ENCODE measurements at regions not wholly inside any gene's neighbourhood (a gene's known extent, or its start where the extent isn't known, plus 50 kb on each side); places are given as distances from the start of the nearest gene placed in this dataset.

GRCh38 chr1:102234753-102235359 is 238.1 kb upstream of the OLFM3 start:
- TF ChIP-seq RAD21 (IDR thresholded peaks at IDR 0.05; ENCODE audit: low read depth), result no peak
- no peak for TF ChIP-seq FOXM1 (IDR thresholded peaks at IDR 0.05; ENCODE audit: borderline replicate concordance, low read depth)
- TF ChIP-seq CEBPB (IDR thresholded peaks at IDR 0.05), result no peak
- no peak for TF ChIP-seq TEAD4 (IDR thresholded peaks at IDR 0.05)
- TF ChIP-seq TCF12 (IDR thresholded peaks at IDR 0.05; ENCODE audit: low read depth), result no peak
- TF ChIP-seq, protein P1, sequence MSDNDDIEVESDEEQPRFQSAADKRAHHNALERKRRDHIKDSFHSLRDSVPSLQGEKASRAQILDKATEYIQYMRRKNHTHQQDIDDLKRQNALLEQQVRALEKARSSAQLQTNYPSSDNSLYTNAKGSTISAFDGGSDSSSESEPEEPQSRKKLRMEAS (IDR thresholded peaks at IDR 0.05), result no peak
- no peak for TF ChIP-seq USF1 (IDR thresholded peaks at IDR 0.05)
- no peak for TF ChIP-seq EP300 (IDR thresholded peaks at IDR 0.05; ENCODE audit: borderline replicate concordance)
- TF ChIP-seq EGR1 (IDR thresholded peaks at IDR 0.05), result no peak
- no peak for TF ChIP-seq ZBTB7A (IDR thresholded peaks at IDR 0.05; ENCODE audit: low read depth)
- no peak for TF ChIP-seq YY1 (IDR thresholded peaks at IDR 0.05; ENCODE audit: low read depth)
- no peak for TF ChIP-seq CREB1 (IDR thresholded peaks at IDR 0.05; ENCODE audit: low read depth)

DNA sequence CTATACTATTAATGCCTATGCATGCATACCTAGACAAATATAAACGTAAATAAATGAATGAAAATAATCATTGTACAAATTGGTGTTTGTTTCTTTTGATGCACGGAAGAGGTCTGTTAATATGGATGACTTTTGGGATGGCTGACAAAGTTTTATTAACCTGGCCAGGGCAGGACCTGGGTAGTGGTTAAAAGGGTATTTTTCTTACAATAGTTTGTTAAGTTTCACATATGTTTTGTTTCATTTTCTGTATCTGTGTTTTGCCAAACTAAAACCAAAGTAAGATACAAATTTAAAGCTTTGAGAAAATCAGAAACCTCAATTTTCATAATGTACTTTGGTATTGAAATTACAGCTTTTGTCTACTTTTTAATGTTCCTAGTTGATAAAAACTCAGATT is 222.7 kb upstream of the OLFM3 start:
- TF ChIP-seq ZBTB7A (IDR thresholded peaks at IDR 0.05; ENCODE audit: low read depth) (no peak), EP300 (IDR thresholded peaks at IDR 0.05; ENCODE audit: borderline replicate concordance) (no peak), CEBPB (IDR thresholded peaks at IDR 0.05) (no peak), CREB1 (IDR thresholded peaks at IDR 0.05; ENCODE audit: low read depth) (no peak), TEAD4 (IDR thresholded peaks at IDR 0.05) (no peak), REST (IDR thresholded peaks at IDR 0.05; ENCODE audit: low read depth) (no peak), NFIC (IDR thresholded peaks at IDR 0.05) (no peak), YY1 (IDR thresholded peaks at IDR 0.05; ENCODE audit: low read depth) (no peak), USF1 (IDR thresholded peaks at IDR 0.05) (no peak), FOXM1 (IDR thresholded peaks at IDR 0.05; ENCODE audit: borderline replicate concordance, low read depth) (no peak), TAF1 (IDR thresholded peaks at IDR 0.05; ENCODE audit: low read depth) (no peak), TCF12 (IDR thresholded peaks at IDR 0.05; ENCODE audit: low read depth) (no peak)
- TF ChIP-seq, protein P1 (IDR thresholded peaks at IDR 0.05), result no peak

DNA sequence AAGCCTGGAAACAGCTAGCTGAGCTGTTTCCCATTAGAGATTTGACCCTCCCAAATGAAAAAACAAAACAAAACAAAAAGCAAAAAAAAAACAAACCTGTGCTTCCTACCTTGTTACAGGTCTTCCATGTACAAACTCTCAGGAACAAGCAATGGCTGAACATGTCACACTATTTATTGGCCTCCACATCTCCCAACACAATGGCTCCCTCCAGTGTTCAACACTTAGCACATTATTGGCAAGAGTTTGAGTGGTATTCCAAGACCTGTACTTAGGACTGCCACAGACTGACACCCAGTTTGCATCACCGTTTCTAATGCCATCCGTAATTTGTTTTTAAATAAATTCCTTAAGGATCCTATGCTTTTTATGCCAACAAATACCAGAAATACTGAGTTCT is 195.0 kb upstream of the OLFM3 start:
- no peak for TF ChIP-seq TCF12 (IDR thresholded peaks at IDR 0.05; ENCODE audit: low read depth)
- TF ChIP-seq YY1 (IDR thresholded peaks at IDR 0.05; ENCODE audit: low read depth), result 0 out of 2 replicates have a peak, but pooled peaks have one; percentile 24
- peak; percentile 91 for TF ChIP-seq RAD21 (IDR thresholded peaks at IDR 0.05; ENCODE audit: low read depth)
- TF ChIP-seq, protein P1 (IDR thresholded peaks at IDR 0.05), result no peak
- TF ChIP-seq ZBTB7A (IDR thresholded peaks at IDR 0.05; ENCODE audit: low read depth), result no peak

DNA sequence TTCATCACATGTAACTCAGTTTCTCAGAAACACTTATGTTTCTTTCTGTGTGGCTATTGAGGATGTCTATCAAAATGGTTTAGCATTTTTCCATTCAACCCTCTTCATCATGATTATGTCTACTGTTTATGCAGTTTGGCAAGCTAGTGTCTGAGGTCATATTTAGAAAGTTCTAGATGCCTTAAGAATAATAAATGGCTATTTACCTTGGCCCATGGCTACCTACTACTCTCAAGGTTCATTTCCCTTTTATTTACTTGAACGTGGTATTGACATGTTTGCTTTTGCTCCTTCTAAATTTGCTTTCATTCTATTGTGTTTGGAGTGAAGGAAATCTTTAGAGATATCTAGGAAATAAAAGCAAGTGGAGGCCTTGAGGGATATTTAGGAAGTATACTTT is 193.7 kb upstream of the OLFM3 start:
- no peak for TF ChIP-seq YY1 (IDR thresholded peaks at IDR 0.05; ENCODE audit: low read depth)
- no peak for TF ChIP-seq EP300 (IDR thresholded peaks at IDR 0.05; ENCODE audit: borderline replicate concordance)
- no peak for TF ChIP-seq TCF12 (IDR thresholded peaks at IDR 0.05; ENCODE audit: low read depth)
- TF ChIP-seq, protein P1 (IDR thresholded peaks at IDR 0.05), result no peak
- no peak for TF ChIP-seq REST (IDR thresholded peaks at IDR 0.05; ENCODE audit: low read depth)
- TF ChIP-seq ZBTB7A (IDR thresholded peaks at IDR 0.05; ENCODE audit: low read depth), result no peak
- TF ChIP-seq RAD21 (IDR thresholded peaks at IDR 0.05; ENCODE audit: low read depth), result no peak
- TF ChIP-seq FOXM1 (IDR thresholded peaks at IDR 0.05; ENCODE audit: borderline replicate concordance, low read depth), result no peak
- no peak for TF ChIP-seq TAF1 (IDR thresholded peaks at IDR 0.05; ENCODE audit: low read depth)
- no peak for TF ChIP-seq TEAD4 (IDR thresholded peaks at IDR 0.05)
- no peak for TF ChIP-seq EGR1 (IDR thresholded peaks at IDR 0.05)
- no peak for TF ChIP-seq USF1 (IDR thresholded peaks at IDR 0.05)
- no peak for TF ChIP-seq CREB1 (IDR thresholded peaks at IDR 0.05; ENCODE audit: low read depth)
- TF ChIP-seq CEBPB (IDR thresholded peaks at IDR 0.05), result no peak
- no peak for TF ChIP-seq NFIC (IDR thresholded peaks at IDR 0.05)

DNA sequence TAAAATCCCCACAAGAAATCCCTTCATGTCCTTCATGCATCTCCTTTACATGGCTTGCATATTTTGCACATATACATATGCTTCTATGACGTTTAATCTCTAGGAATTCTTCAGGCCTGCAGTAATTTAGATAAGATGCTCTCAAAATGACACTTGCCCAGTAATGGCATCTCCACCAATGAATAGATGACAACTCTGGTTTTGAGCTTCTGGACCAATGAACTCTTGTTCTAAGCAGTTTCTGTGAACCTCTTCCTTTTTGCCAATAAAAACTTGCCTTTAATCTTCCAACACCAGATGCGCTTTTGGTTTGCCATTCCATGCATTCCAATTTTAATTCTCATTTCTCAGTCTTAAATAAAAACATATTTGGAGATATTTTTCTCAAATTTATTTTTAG is 189.8 kb upstream of the OLFM3 start:
- no peak for TF ChIP-seq TAF1 (IDR thresholded peaks at IDR 0.05; ENCODE audit: low read depth)
- TF ChIP-seq FOXM1 (IDR thresholded peaks at IDR 0.05; ENCODE audit: borderline replicate concordance, low read depth), result no peak
- no peak for TF ChIP-seq CREB1 (IDR thresholded peaks at IDR 0.05; ENCODE audit: low read depth)
